ENCODE measurements at regions not wholly inside any gene's neighbourhood (a gene's known extent, or its start where the extent isn't known, plus 50 kb on each side); places are given as distances from the start of the nearest gene placed in this dataset.

DNA sequence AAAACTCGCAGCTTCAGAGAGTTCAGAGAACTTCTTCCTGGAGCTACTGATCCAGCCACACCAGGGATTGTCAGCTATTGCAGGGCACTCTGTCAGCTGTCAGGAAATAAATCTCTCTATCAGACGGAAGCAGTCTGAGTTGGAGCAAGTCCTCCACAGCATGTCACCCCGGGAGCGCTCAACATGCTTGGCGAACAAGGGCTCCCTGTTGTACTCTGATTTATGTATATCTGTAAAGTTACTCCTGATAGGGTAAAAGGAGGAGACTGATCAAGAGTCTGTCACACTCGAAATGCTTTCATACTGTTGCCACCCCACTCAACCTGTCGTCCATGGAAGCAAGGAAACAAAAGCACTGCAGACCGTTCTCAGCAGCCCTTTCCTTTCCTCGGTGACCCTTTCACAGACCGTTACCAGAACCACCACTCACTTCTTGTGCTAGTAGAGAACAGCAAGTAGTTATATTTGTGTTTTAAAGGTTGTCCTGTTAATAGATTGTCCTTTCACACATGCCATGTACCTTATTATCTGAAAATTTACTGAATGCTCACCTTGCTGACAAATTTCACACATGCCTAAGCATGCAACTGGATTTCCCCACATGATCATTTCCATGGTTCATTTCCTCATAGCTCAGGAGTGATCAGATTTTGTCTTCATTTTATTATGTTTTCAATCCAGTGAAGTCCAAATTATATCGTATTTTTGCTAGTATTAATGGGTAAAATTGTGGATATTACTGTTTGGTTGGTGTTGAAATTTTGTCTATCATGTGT, 2108.9 kb upstream of the TENM3 start:
- DNase-seq (ENCODE audit: low read depth in 4 of 4, low spot score in 2 of 4): peak in 1 of 4 donors; percentile 32

DNA sequence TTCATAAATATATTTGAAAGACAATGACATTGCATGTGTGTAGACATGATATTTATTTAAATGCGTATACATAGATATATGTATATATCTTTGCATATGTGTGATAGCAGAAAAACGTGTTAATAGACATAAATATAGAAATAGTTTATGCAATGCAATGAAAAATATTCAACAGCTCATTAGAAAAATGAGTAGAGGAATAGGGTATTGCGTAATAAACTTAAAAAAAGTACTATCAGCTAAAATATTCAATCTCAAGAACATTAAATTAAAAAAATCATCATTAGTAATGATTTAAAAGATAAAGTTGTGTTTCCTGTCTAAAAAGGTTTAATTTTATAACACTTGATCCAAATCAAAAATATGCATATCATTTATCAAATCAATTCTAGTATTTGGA, 2101.5 kb upstream of the TENM3 start:
- DNase-seq (ENCODE audit: low read depth in 4 of 4, low spot score in 2 of 4): no peak

DNA sequence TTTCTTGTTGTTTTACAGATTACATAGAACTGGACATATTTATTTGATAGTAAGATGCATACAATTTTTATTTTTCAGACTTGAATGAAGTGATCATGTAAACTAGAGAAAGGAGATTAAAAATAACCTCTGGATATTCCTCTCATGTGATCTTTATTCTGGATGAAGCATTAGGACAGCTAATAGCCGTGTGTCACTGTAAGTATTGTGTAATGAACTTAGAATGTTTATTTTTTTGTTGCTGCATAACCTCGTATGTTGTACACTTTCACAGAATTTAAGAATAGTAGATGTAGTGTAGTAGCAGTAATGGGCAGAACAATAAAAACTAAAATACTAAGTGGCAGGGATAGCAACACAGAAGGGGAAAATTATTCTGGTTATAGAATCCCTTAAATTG, 2094.5 kb upstream of the TENM3 start:
- no peak for DNase-seq (ENCODE audit: low read depth in 4 of 4, low spot score in 2 of 4)

DNA sequence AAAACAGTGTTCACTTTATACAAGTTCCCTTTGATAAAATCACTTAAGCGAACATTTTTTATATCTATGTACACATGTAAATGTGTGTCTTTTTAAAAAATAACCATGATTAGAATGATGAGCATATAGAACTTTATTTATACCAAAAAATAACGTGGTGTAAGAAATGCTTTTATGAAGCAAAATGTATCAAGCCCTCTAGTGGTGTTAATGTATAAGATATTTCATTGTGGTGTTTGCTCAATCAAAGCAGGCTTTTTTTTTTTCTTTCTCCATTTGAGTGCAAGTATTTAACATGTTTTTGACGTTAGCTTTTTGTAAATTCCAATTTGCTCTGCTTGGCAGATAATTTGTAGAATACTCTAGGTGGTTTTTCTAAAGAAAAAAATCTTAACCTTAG, 2092.4 kb upstream of the TENM3 start:
- DNase-seq (ENCODE audit: low read depth in 4 of 4, low spot score in 2 of 4): no peak

DNA sequence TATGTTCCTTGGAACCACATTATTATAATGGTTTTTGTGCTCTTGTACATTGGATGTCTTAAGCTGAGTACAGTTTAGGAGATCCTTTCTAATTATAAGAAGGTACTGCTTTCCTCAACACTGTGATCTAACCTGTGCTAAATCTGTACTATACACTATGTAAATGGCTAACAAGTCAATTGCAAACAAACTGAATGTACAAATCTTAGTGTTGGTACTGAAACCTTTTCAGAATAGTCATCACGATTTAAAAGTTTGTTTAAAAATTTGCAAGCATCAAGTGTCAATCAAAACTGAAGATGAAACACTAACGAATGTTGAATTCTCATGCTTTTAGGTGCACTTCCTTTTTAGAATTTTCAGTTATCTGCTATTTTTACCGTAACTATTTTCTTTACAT, 2090.4 kb upstream of the TENM3 start:
- DNase-seq (ENCODE audit: low read depth in 4 of 4, low spot score in 2 of 4): no peak

DNA sequence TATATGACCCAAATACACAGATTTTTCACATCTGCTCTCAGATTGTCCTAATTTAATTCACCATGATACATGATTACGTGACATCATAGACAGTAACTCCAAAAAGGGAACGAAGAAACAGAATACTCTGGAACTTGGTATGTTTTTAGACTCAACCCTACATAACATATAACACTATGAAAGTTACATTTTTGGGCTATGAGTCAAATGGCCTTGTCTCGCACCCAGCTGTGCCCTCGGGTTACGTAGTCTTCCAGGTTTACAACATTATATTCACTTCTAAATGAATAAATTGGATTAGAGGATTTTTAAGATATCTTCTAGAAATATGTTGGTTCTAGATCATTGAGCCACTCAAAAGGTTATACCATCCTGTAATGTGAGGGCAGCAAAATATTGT, 2089.6 kb upstream of the TENM3 start:
- no peak for DNase-seq (ENCODE audit: low read depth in 4 of 4, low spot score in 2 of 4)

DNA sequence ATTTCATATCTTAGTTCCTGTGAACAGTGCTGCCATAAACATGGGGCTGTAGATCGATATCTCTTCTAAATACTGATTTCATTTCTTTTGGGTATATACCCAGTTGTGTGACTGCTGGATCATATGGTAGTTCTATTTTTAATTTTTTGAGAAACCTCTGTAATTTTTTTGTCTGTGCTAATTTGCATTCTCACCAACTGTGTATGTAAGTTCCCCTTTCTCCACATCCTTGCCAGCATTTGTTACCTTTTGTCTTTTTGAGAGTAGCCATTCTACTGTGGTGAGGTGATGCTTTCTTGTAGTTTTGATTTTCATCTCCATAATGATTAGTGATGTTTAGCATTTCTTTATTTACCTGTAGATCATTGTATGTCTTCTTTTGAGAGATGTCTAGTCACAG, 2086.5 kb upstream of the TENM3 start:
- DNase-seq (ENCODE audit: low read depth in 4 of 4, low spot score in 2 of 4): no peak

DNA sequence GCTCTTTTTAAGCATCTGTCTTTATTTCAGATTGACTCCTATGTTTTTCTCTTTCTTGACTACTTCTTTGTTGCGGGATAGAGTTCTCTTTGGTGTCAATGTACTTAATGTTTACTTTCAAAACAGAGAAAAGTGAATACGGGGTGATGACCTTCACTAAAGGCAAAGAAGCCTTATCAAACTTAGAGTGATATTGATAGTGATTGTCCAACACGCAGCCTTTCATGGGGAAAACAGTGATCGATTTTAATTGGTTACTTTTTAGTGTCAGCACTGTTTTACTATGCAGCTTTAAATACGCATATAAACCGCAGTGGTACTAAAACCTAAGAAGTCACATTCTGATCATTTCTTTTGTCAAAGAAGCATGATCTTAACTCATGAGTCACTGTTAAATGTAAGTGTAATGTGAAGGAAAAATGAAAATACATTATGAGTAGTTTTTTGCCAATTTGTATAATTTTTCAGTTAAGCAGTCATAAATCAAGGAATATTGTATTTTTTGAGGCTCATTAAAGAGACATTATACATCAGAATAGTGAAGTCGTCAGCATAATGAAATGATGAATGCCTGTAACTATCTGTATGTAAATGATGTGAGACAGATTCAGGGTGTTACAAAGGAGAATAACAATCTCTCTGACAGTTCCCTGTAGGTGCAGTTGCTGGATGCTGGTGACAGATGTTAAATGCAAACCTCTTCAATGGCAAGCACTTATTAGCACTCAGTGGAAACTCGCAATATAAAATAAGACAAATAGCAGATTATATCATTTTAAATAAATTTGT, 2082.8 kb upstream of the TENM3 start:
- no peak for DNase-seq (ENCODE audit: low read depth in 4 of 4, low spot score in 2 of 4)

DNA sequence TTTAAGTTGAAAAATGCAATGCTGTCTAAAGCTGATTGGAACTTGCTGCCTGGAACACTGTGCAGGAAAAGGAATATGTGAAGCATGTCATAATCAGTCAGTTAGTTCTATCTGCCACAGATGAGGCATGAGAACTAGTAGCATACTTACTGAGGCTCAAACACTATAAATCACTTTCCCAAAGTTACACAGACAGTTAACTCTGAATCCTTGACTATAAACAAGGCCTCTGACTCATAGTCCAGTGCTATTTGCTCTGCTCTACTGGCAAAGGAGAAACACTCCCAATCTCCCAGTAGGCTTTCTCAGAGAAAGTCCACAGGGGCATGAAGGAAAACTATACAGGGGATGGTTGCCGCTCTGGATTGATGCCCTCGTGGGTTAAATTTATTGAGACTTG, 2078.4 kb upstream of the TENM3 start:
- DNase-seq (ENCODE audit: low read depth in 4 of 4, low spot score in 2 of 4): peak in 3 of 4 donors; percentile 10 to 38 (median 18)

DNA sequence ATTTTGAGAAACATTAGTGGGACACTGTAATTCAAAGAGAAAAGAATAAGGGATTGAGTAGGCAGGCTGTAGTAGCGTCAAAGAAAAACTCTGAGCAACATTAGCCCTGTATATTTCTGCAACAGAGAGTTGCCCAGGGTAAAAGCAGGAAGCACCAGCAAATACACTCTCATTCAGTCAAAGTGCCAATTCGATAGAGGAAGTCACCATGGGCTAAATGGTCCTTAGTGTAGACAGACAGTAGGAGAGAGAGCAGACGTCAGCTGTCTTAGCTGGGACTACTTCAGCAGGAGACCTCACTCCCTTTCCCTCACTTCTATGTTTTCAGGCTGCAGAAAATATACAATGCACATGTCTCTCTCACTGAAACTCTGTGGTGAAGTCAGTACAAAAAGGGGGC, 2073.8 kb upstream of the TENM3 start:
- no peak for DNase-seq (ENCODE audit: low read depth in 4 of 4, low spot score in 2 of 4)

DNA sequence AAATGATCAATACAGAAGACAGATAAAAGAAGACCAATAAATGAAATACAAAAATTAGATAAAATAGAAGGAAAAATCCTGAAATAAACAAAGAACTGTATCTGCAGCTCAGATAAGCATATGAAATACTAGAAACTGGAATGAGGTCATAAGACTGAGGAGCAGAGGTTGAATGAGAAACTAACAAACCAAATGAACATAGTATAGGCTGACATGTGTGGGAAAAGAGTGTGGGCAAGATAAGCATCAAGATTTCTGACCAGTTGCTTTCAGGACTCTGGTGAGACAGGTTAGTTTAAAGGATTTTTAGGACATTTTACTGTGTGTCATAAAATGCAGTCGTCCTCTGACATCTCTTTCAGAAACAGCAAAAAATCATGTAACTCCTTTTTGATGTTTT, 2073.2 kb upstream of the TENM3 start:
- no peak for DNase-seq (ENCODE audit: low read depth in 4 of 4, low spot score in 2 of 4)

DNA sequence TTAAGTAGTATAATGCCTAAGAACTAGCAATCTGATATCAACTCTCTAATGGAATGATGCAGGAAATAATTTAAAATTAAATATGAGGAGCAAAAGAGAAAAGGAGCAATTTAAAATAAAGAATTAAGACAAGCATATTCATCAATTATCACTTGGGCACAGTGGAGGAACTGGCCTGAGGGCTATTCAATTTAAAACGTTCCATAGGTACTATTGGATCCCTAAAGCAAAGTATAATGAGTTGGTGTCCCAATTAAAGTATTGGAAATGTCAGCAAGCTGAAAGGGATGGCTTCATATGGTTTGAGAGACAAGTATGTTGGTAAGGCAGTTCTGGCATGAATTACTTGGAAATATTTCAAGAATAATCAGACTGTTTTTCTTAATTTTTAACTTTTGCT, 2064.1 kb upstream of the TENM3 start:
- no peak for DNase-seq (ENCODE audit: low read depth in 4 of 4, low spot score in 2 of 4)

DNA sequence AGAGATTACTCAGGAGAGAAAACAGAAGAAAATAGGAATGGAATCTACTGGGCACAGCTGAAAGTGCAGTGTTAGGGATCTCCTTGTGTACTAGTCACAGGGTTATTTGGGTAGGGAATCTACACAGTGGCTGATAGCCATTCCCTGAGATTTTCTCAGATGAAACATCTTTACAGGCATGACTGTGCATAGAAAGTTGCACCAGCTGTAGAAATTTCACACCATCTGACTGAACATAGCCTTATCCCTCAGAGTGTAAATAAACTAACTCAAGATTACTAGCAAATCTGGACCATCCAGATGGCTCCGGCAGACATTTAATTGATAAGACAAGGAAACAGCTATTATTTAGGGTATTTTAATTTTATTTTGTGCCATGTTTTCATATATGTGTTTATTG, 2053.5 kb upstream of the TENM3 start:
- DNase-seq (ENCODE audit: low read depth in 4 of 4, low spot score in 2 of 4): no peak

DNA sequence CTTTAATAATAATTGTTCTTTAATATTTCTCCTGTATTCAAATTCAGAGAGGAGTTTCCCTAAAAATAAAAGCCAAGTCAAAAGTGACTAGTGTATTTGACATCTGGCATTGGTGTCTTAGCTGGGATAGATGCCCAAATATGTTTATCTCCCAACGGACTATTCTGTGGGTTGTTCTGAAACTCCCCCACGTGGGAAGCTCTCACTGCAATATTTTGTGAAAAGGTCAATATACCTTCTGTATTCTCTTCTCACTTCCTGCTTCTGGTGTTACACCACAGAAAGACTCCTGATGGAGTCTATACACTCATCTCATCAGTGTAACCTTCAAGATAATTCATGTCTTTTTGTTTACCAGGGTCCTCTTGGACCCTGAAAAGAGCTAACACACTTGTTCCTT, 2052.8 kb upstream of the TENM3 start:
- no peak for DNase-seq (ENCODE audit: low read depth in 4 of 4, low spot score in 2 of 4)

DNA sequence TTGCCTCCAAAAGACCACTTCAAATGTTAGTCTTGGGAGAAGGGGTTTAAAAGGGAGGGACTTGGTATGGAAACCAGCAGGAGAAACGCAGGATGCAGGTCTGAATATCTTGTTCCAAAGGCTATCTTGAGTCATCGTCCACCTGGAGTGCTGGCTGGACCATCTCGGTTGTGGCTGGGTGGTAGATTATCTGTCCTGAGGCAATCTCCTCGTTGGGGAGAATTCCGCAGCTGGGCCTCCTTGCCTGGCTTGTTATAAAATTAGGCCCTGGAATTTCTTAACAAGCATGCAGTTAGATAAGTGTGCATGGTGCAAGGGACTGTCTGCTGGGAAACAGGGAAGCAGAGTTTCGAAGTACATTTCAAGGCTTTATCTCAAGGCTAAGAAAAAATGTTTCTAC, 2045.7 kb upstream of the TENM3 start:
- no peak for DNase-seq (ENCODE audit: low read depth in 4 of 4, low spot score in 2 of 4)

DNA sequence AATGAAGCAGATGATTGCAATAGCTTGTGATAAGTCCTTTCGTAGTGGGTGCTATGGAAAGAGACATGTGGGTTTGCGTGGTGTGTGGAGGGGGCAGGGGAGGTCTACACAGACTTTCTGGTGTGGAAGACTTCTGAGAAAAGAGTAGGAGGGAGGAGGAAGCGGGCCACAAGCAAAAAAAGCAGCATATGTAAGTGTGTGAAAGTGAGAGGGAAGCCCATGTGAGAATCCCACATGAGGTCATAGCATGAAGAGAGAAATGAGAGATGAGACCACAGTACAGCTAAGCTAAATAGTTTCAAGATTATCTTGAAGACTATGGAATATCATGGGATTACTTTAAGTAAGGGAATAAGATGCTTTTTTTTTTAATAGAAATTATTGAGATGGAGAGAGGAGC, 2039.9 kb upstream of the TENM3 start:
- DNase-seq (ENCODE audit: low read depth in 4 of 4, low spot score in 2 of 4): no peak

DNA sequence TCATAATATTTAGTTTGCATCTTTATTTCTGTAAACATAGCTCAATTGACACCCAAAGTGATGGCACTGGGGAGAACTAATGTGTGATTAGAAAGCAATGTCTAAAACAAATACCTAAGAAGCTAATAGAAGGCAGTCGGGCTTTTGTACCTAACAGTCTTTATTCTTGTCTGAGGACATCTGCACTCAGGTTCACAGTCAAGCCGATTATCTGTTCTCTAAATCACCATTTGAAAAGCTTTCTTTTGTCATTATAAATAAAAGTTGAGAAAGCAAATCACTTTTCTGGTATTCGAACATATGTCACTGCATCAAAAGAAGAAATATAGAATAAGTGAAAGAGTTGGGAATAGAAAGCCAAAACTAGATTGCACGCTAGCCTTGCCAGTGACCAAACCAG, 2037.9 kb upstream of the TENM3 start:
- no peak for DNase-seq (ENCODE audit: low read depth in 4 of 4, low spot score in 2 of 4)

DNA sequence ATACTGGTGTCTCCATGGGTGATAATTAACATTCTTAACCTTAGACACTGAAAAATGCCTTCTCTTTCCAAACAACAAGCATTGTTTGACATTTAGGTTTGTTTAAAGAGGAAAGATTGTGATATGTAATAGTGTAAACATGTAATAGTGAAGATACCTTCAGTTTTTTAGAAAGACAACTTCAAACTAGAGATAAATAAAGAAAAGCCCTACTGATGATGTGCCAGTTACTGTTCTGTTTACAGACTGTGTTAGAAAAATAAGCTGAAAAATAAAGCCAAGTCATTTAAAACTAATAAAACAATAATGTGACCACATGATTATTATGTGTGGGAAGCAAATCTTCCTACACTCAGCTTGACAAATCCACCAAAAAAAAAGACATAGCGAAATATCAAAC, 2035.3 kb upstream of the TENM3 start:
- no peak for DNase-seq (ENCODE audit: low read depth in 4 of 4, low spot score in 2 of 4)

DNA sequence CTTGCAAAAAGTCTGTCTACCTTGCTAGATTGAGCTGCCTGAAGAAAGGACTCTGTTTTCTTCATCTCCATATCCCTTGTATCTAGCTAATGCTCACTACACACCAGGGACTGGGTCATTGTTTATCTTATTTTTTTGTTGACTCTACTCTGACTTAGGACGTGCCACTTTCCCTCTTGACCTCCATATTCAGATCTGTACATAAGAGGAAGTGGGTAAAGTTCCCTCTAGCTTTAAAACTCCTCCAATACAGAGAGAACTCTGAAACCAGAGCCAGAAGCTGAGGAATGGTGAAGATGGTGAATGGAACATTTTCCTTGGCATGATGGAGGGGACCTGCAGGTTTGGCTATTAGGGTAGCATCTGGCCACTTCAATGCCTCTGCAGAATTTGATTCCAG, 2026.1 kb upstream of the TENM3 start:
- DNase-seq (ENCODE audit: low read depth in 4 of 4, low spot score in 2 of 4): no peak

DNA sequence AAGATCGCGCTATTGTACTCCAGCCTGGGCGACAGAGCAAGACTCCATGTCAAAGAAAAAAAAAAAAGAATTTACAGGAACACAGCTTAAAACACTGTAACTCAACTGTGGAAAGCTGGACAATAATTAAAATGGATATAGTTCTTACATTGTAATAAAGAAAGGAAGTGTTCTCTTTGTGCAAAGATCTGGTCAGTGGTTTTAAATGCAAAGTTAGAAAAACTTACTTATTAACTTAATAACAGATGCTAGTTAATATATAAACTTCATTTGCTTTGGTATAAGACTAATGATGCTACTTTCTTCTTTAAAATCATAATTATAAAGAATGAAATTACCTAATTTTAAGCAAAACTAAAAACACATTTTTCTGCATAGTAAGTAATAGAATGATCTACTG, 2024.1 kb upstream of the TENM3 start:
- DNase-seq (ENCODE audit: low read depth in 4 of 4, low spot score in 2 of 4): no peak

DNA sequence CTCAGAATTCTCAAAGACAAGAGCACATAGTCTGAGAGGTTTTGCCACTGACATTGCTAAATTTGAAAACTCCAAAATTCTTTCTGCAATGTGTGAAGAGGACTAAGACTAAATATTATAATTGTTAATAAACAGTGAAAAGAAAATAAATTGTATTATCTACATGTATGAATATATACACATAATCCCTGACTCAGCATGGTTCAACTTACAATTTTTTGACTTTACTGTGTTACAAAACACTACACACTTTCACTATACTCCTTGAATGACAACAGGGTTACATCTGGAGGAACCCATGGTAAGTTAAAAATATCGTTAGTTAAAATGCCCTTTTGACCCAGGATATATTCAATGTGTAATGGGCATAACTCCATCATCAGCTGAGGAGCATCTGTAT, 2017.2 kb upstream of the TENM3 start:
- DNase-seq (ENCODE audit: low read depth in 4 of 4, low spot score in 2 of 4): no peak

DNA sequence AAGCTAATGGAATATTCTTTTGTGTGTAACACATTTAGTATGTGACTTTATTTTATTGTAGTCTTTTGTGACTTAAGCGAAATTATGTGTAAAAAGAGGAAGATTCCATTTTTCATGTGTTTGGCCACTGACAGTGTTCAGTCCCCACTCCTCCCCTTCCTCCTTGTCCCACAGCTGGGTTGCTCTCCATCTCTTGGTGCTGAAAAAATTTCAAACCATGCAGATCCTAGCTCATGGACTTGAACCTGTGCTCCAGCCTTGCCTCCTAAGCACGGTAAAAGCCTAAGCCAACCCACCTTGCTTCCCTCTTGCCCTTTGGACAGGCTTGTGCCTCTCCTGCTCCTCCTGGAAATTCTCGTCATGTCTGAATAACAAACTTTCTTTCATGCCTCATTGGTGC, 2008.5 kb upstream of the TENM3 start:
- DNase-seq (ENCODE audit: low read depth in 4 of 4, low spot score in 2 of 4): peak in 1 of 4 donors; percentile 7
